ENCODE measurements at regions not wholly inside any gene's neighbourhood (a gene's known extent, or its start where the extent isn't known, plus 50 kb on each side); places are given as distances from the start of the nearest gene placed in this dataset.

DNA sequence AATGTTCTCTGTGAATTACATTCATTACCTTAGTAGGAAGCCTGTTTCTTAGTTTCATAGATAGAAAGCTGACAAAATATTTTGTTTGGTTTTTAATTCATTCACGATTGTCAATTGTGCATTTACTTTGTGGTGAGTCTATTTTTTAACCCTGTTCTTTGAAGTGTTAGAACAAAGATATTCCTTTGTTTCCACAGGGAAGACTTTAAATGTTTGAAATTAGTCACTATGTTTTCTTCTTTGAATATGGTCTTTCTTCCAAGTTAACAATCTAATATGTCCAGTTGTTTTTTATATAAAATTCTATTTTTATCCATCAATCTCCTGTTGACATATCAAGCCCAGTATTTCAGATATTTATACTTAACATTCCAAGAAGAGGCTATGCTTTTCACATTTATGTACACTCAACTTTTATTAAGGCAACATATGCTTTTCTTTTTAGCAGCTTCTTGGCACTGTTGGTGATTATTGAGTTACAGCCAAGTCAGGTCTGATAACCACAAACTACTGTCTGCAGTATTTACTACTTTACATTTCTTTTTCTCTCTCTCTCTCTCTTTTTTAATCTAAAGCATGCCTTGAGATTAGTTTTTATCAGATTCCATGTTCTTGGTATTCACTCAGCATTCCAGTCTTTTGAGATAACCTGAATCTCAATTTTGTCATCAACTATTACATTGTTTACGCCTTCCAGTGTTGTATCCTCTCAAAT, 812.8 kb upstream of the SLC10A2 start:
- intact Hi-C loops (cut with DNase I; ENCODE audit: low total_unique reads) = no loop called here

DNA sequence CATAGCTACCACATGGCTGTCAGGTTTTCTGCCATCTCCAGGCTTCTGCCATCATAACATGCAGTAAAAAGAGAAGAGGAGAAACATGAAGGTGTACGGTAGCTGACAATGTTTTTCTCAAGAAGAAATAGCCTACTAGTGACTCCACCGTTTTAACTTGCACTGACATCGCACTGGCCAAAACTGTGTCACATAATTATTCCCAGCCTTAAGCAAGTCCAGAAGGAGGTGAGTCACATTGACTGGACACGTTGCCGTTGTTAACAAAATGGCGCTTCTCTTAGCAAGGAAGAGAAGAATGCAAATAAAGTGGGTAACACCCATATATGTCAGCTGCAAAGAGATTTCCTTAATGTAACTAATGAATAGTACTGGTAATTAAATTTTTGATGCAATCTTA, 810.4 kb upstream of the SLC10A2 start:
- H3K9me3 ChIP-seq = no peaks in the 10 kb centered on the region
- H3K4me3 ChIP-seq = no peak overlapping the region
- no peak for DNase-seq
- intact Hi-C loops (cut with DNase I; ENCODE audit: low total_unique reads) = no loop called here
- H3K36me3 ChIP-seq = no peaks in the 10 kb centered on the region
- TF ChIP-seq, protein P1, sequence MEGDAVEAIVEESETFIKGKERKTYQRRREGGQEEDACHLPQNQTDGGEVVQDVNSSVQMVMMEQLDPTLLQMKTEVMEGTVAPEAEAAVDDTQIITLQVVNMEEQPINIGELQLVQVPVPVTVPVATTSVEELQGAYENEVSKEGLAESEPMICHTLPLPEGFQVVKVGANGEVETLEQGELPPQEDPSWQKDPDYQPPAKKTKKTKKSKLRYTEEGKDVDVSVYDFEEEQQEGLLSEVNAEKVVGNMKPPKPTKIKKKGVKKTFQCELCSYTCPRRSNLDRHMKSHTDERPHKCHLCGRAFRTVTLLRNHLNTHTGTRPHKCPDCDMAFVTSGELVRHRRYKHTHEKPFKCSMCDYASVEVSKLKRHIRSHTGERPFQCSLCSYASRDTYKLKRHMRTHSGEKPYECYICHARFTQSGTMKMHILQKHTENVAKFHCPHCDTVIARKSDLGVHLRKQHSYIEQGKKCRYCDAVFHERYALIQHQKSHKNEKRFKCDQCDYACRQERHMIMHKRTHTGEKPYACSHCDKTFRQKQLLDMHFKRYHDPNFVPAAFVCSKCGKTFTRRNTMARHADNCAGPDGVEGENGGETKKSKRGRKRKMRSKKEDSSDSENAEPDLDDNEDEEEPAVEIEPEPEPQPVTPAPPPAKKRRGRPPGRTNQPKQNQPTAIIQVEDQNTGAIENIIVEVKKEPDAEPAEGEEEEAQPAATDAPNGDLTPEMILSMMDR (IDR thresholded peaks at IDR 0.05) = no peak
- TF ChIP-seq POLR2A (IDR thresholded peaks at IDR 0.05) = no peak
- H3K27me3 ChIP-seq = no peaks in the 10 kb centered on the region
- no peak overlapping the region for H3K27ac ChIP-seq
- no peaks in the 10 kb centered on the region for H3K4me1 ChIP-seq

More for the DNA sequence above, 812.8 kb upstream of the SLC10A2 start:
- H3K4me3 ChIP-seq = no peak overlapping the region
- TF ChIP-seq, protein P1 (IDR thresholded peaks at IDR 0.05) = no peak
- TF ChIP-seq POLR2A (IDR thresholded peaks at IDR 0.05) = no peak
- no peak overlapping the region for H3K27ac ChIP-seq
- H3K36me3 ChIP-seq = no peaks in the 10 kb centered on the region
- H3K9me3 ChIP-seq = no peaks in the 10 kb centered on the region
- no peaks in the 10 kb centered on the region for H3K27me3 ChIP-seq
- DNase-seq = no peak
- H3K4me1 ChIP-seq = no peaks in the 10 kb centered on the region

DNA sequence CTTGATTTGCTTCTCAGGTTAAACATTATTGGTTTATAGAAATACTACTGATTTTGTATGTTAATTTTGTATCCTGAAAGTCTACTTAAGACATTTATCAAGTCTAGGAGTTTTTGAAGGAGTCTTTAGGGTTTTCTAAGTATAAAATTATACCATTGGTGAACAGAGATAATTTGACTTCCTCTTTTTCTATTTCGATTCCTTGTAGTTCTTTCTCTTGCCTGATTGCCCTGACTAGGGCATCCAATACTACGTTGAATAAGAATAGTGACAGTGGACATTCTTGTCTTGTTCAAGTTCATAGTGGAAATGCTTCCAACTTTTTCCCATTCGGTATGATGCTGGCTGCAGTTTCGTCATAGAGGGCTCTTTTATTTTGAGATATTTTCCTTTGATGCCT, 807.5 kb upstream of the SLC10A2 start:
- Histone ChIP-seq H3K27ac (no peak overlapping the region), H3K27me3 (no peaks in the 10 kb centered on the region), H3K4me3 (no peak overlapping the region), H3K4me1 (no peaks in the 10 kb centered on the region), H3K9me3 (no peaks in the 10 kb centered on the region), H3K36me3 (no peaks in the 10 kb centered on the region)
- TF ChIP-seq, protein P1 (IDR thresholded peaks at IDR 0.05) = no peak
- TF ChIP-seq POLR2A (IDR thresholded peaks at IDR 0.05) = no peak
- intact Hi-C loops (cut with DNase I; ENCODE audit: low total_unique reads) = no loop called here
- no peak for DNase-seq

DNA sequence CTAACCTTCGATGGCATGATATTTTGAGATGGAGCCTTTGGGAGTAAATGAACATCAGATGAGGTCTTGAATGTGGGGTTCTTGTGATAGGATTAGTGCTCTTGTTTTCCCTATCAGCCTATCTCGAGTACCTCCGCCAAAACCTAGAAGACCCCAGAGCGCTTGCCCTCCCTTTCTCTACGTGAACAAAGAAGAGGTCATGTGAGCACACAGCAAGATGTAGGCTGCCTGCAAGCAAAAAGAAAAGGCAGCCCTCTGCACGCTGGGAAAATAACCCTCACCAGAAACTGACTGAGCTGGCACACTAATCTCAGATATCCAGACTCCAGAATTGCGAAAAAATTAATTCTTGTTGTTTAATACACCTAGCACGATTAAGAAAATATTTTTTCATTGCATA, 799.8 kb upstream of the SLC10A2 start:
- intact Hi-C loops (cut with DNase I; ENCODE audit: low total_unique reads) = no loop called here
- TF ChIP-seq POLR2A (IDR thresholded peaks at IDR 0.05) = no peak
- TF ChIP-seq, protein P1 (IDR thresholded peaks at IDR 0.05) = no peak
- Histone ChIP-seq H3K4me1 (no peaks in the 10 kb centered on the region), H3K36me3 (no peaks in the 10 kb centered on the region), H3K9me3 (no peaks in the 10 kb centered on the region), H3K4me3 (no peak overlapping the region), H3K27ac (no peak overlapping the region), H3K27me3 (no peaks in the 10 kb centered on the region)
- DNase-seq = no peak

DNA sequence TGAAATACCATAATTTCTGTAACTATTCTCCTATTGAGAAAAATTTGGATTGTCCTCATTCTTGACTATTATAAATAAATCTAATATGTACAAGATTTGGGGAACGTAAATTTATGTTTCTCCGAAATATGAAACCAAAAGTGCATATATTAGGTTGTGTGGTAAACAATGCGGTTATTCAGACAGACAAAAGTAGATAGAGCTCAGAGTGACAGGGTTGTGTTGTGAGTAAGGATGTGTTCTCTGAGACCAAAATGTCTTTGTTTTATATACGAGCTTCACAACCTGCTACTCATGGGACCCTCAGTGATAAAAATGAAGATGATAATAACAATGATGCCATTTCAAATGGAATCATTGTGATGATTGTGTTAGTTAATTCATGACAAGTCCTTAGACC, 796.3 kb upstream of the SLC10A2 start:
- Histone ChIP-seq H3K9me3 (no peaks in the 10 kb centered on the region), H3K36me3 (no peaks in the 10 kb centered on the region), H3K4me1 (no peaks in the 10 kb centered on the region), H3K27me3 (no peaks in the 10 kb centered on the region), H3K27ac (no peak overlapping the region), H3K4me3 (no peak overlapping the region)
- DNase-seq = no peak
- TF ChIP-seq, protein P1 (IDR thresholded peaks at IDR 0.05) = no peak
- TF ChIP-seq POLR2A (IDR thresholded peaks at IDR 0.05) = no peak
- intact Hi-C loops (cut with DNase I; ENCODE audit: low total_unique reads) = no loop called here
